ENCODE measurements at regions not wholly inside any gene's neighbourhood (a gene's known extent, or its start where the extent isn't known, plus 50 kb on each side); places are given as distances from the start of the nearest gene placed in this dataset.

DNA sequence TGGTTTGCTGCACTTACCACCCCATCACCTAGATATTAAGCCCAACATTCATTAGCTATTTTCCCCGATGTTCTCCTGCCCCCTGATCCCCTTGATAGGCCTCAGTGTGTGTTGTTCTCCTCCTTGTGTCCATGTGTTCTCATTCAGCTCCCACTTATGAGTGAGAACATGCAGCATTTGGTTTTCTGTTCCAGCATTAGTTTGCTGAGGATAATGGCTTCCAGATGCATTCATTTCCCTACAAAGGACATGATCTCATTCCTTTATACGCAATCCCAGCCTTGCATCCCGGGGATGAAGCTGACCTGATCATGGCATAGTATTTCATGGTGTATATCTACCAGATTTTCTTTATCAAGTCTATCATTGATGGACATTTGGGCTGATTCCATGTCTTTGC, 99.0 kb upstream of the DCAF12L2 start (continued):
- TF ChIP-seq FOXM1 (IDR thresholded peaks at IDR 0.05; ENCODE audit: low read depth): no peak
- TF ChIP-seq MXI1 (IDR thresholded peaks at IDR 0.05; ENCODE audit: low read depth, low read length): no peak
- no peak for TF ChIP-seq NRF1 (IDR thresholded peaks at IDR 0.05; ENCODE audit: low read depth, low read length)
- no peak for TF ChIP-seq RAD21 (IDR thresholded peaks at IDR 0.05; ENCODE audit: low read length)

DNA sequence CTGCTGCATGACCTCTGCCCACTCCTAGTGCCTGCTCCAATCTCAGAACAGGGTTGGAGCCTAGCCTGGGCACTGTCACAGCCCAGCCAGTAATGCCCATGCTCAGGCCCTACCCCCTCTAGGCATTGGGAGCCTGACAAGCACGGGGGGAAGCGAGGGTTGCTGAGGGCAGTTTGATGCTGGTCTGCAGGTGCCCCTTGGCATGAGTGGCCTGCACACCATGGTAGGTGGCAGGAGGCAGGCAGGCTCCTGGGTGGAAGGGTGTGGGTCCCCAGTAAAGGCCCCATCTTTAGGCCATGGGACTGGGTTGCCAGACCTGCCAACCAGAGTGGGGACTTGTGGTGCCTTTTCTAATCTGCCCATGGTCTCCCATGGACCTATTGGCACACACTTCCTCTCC, 72.1 kb upstream of the DCAF12L2 start:
- Histone ChIP-seq H3K36me3 (replicated peaks in 1 of 2; ENCODE audit: control insufficient read depth in 1 of 2, insufficient read depth in 2 of 2, low read length in 1 of 2) (no peaks in the 10 kb centered on the region), H3K4me3 (ENCODE audit: low read depth in 2 of 2, low read length in 1 of 2) (no peak overlapping the region), H3K4me2 (no peak overlapping the region), H3K79me2 (ENCODE audit: insufficient read depth) (no peaks in the 10 kb centered on the region), H3F3A (replicated peaks; ENCODE audit: insufficient read depth) (no peaks in the 10 kb centered on the region), H3K27ac (ENCODE audit: low read depth in 2 of 2, low read length in 1 of 2) (no peak overlapping the region), H2AFZ (ENCODE audit: low read depth) (no peak overlapping the region), H3K9me3 (no peaks in the 10 kb centered on the region), H3K9ac (no peak overlapping the region), H4K20me1 (ENCODE audit: insufficient read depth) (no peaks in the 10 kb centered on the region), H3K27me3 (ENCODE audit: insufficient read depth) (no peaks in the 10 kb centered on the region), H3K4me1 (ENCODE audit: control insufficient read depth in 1 of 2, insufficient read depth in 2 of 2, low read depth in 1 of 2, low read length in 1 of 2) (no peaks in the 10 kb centered on the region), H3K9me2 (no peaks in the 10 kb centered on the region)
- CTCF ChIA-PET: interaction anchor here (0.7 kb wide), 1 partner anchor 106 kb away, joined by 3 read pairs; no protein-coding TSS in a partner anchor
- no CpG with 5 or more reads among the region's 2 CpGs for WGBS (ENCODE audit: low lambda C conversion rate)
- TF ChIP-seq, protein P1, sequence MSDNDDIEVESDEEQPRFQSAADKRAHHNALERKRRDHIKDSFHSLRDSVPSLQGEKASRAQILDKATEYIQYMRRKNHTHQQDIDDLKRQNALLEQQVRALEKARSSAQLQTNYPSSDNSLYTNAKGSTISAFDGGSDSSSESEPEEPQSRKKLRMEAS (IDR thresholded peaks at IDR 0.05; ENCODE audit: low read depth): no peak
- TF ChIP-seq GABPA (IDR thresholded peaks at IDR 0.05; ENCODE audit: low read depth) (no peak), MEF2A (IDR thresholded peaks at IDR 0.05; ENCODE audit: borderline replicate concordance, low read depth) (no peak)
- TF ChIP-seq, protein P2, sequence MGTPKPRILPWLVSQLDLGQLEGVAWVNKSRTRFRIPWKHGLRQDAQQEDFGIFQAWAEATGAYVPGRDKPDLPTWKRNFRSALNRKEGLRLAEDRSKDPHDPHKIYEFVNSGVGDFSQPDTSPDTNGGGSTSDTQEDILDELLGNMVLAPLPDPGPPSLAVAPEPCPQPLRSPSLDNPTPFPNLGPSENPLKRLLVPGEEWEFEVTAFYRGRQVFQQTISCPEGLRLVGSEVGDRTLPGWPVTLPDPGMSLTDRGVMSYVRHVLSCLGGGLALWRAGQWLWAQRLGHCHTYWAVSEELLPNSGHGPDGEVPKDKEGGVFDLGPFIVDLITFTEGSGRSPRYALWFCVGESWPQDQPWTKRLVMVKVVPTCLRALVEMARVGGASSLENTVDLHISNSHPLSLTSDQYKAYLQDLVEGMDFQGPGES (IDR thresholded peaks at IDR 0.05; ENCODE audit: low read depth, low read length): no peak
- POLR2A ChIA-PET: no interaction called here
- DNase-seq: no peak

DNA sequence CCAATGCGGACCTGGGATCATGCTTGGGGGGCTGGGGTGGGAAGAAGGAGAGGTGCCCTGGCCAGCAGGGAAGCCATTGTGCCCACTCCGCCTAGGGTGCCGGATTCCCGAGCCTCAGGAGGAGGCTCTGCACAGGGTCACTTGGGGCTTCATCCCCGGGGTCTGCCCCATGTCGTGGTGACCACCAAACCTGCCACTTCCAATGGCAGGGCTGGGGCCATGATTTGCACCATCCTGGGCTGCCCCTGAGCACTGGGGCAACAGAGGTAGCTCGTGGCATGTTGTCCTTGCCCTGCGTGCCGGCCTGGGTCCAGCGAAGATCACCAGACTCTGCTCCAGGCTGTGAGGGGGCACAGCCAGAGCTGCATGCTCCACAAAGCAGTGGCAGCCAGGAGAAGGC, 71.4 kb upstream of the DCAF12L2 start:
- no peak overlapping the region for H2AFZ ChIP-seq (ENCODE audit: low read depth)
- no peaks in the 10 kb centered on the region for H3K4me1 ChIP-seq (ENCODE audit: control insufficient read depth in 1 of 2, insufficient read depth in 2 of 2, low read depth in 1 of 2, low read length in 1 of 2)
- no peak for DNase-seq
- H3K4me2 ChIP-seq: no peak overlapping the region
- no peaks in the 10 kb centered on the region for H3K27me3 ChIP-seq (ENCODE audit: insufficient read depth)
- H3K9me2 ChIP-seq: no peaks in the 10 kb centered on the region
- H3K4me3 ChIP-seq (ENCODE audit: low read depth in 2 of 2, low read length in 1 of 2): no peak overlapping the region
- no peaks in the 10 kb centered on the region for H3K9me3 ChIP-seq
- H3K36me3 ChIP-seq (replicated peaks in 1 of 2; ENCODE audit: control insufficient read depth in 1 of 2, insufficient read depth in 2 of 2, low read length in 1 of 2): no peaks in the 10 kb centered on the region
- H3F3A ChIP-seq (replicated peaks; ENCODE audit: insufficient read depth): no peaks in the 10 kb centered on the region
- no peaks in the 10 kb centered on the region for H4K20me1 ChIP-seq (ENCODE audit: insufficient read depth)
- H3K9ac ChIP-seq: no peak overlapping the region
- no peaks in the 10 kb centered on the region for H3K79me2 ChIP-seq (ENCODE audit: insufficient read depth)
- ChIA-PET CTCF (no interaction called here), POLR2A (no interaction called here)
- 0% methylated on average over 1 of the region's 10 CpGs for WGBS (ENCODE audit: low lambda C conversion rate)
- no peak overlapping the region for H3K27ac ChIP-seq (ENCODE audit: low read depth in 2 of 2, low read length in 1 of 2)
- TF ChIP-seq, protein P3, sequence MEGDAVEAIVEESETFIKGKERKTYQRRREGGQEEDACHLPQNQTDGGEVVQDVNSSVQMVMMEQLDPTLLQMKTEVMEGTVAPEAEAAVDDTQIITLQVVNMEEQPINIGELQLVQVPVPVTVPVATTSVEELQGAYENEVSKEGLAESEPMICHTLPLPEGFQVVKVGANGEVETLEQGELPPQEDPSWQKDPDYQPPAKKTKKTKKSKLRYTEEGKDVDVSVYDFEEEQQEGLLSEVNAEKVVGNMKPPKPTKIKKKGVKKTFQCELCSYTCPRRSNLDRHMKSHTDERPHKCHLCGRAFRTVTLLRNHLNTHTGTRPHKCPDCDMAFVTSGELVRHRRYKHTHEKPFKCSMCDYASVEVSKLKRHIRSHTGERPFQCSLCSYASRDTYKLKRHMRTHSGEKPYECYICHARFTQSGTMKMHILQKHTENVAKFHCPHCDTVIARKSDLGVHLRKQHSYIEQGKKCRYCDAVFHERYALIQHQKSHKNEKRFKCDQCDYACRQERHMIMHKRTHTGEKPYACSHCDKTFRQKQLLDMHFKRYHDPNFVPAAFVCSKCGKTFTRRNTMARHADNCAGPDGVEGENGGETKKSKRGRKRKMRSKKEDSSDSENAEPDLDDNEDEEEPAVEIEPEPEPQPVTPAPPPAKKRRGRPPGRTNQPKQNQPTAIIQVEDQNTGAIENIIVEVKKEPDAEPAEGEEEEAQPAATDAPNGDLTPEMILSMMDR (IDR thresholded peaks at IDR 0.05): no peak
- TF ChIP-seq EP300 (IDR thresholded peaks at IDR 0.05; ENCODE audit: borderline replicate concordance in 1 of 2, low read depth in 1 of 2, low read length in 1 of 2) (no peak), MXI1 (IDR thresholded peaks at IDR 0.05; ENCODE audit: low read depth, low read length) (no peak), SMC3 (IDR thresholded peaks at IDR 0.05; ENCODE audit: low read depth, low read length) (no peak), YY1 (IDR thresholded peaks at IDR 0.05; ENCODE audit: low read depth) (no peak), CHD2 (IDR thresholded peaks at IDR 0.05; ENCODE audit: low read length, partially characterized antibody) (no peak), FOXJ3 (CRISPR knock-in tag; IDR thresholded peaks at IDR 0.05) (no peak), TAF1 (IDR thresholded peaks at IDR 0.05; ENCODE audit: borderline replicate concordance, low read depth, low read length) (no peak), RXRA (IDR thresholded peaks at IDR 0.05; ENCODE audit: borderline replicate concordance, low read depth) (no peak), NRF1 (IDR thresholded peaks at IDR 0.05; ENCODE audit: low read depth, low read length) (no peak), POLR2AphosphoS5 (IDR thresholded peaks at IDR 0.05; ENCODE audit: low read depth, low read length) (no peak), FOSL2 (IDR thresholded peaks at IDR 0.05; ENCODE audit: borderline replicate concordance, low read depth) (no peak), FOXM1 (IDR thresholded peaks at IDR 0.05; ENCODE audit: low read depth) (no peak)
- TF ChIP-seq, protein P4, sequence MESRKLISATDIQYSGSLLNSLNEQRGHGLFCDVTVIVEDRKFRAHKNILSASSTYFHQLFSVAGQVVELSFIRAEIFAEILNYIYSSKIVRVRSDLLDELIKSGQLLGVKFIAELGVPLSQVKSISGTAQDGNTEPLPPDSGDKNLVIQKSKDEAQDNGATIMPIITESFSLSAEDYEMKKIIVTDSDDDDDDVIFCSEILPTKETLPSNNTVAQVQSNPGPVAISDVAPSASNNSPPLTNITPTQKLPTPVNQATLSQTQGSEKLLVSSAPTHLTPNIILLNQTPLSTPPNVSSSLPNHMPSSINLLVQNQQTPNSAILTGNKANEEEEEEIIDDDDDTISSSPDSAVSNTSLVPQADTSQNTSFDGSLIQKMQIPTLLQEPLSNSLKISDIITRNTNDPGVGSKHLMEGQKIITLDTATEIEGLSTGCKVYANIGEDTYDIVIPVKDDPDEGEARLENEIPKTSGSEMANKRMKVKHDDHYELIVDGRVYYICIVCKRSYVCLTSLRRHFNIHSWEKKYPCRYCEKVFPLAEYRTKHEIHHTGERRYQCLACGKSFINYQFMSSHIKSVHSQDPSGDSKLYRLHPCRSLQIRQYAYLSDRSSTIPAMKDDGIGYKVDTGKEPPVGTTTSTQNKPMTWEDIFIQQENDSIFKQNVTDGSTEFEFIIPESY (IDR thresholded peaks at IDR 0.05; ENCODE audit: borderline replicate concordance, low read depth): no peak
- TF ChIP-seq, protein P2 (IDR thresholded peaks at IDR 0.05; ENCODE audit: low read depth, low read length): no peak
